ENCODE measurements at regions not wholly inside any gene's neighbourhood (a gene's known extent, or its start where the extent isn't known, plus 50 kb on each side); places are given as distances from the start of the nearest gene placed in this dataset.

- no peaks in the 10 kb centered on the region for H3K9me3 ChIP-seq (ENCODE audit: control insufficient read depth, low read depth, low read length)
- H3K27me3 ChIP-seq (ENCODE audit: control insufficient read depth, extremely low read depth, insufficient read depth, low read length) = no peaks in the 10 kb centered on the region
- peak overlapping the region; percentile 44 for H3K4me2 ChIP-seq (ENCODE audit: control insufficient read depth, extremely low read depth, insufficient read depth, low read depth, low read length)
- no peak overlapping the region for H3K9ac ChIP-seq (ENCODE audit: control insufficient read depth, extremely low read depth, insufficient read depth, low read length)
- H3K27ac ChIP-seq (ENCODE audit: control insufficient read depth, insufficient read depth, low read length) = no peak overlapping the region
- no peaks in the 10 kb centered on the region for H4K20me1 ChIP-seq (ENCODE audit: control insufficient read depth, extremely low read depth, insufficient read depth, low read length)
- no peak for DNase-seq (ENCODE audit: low read depth, low spot score)
- no peak for FAIRE-seq
- peak overlapping the region; percentile 72 for H2AFZ ChIP-seq (ENCODE audit: control insufficient read depth, low read length)
- H3K4me3 ChIP-seq (ENCODE audit: control insufficient read depth in 2 of 3, extremely low read depth in 1 of 3, insufficient read depth in 2 of 3, low read depth in 1 of 3, low read length in 3 of 3) = no peak overlapping the region
- no peaks in the 10 kb centered on the region for H3K79me2 ChIP-seq (ENCODE audit: control insufficient read depth, insufficient read depth, low read length)
- dilution Hi-C loops (cut with MboI; ENCODE audit: extremely low pct_ligation_motif_present, low sequenced_read_pairs) = no loop called here
- no peaks in the 10 kb centered on the region for H3K9me1 ChIP-seq (ENCODE audit: control insufficient read depth, extremely low read depth, insufficient read depth, low read length)
- no peak for TF ChIP-seq CTCF (optimal IDR thresholded peaks at IDR 0.05 in 1 of 3, IDR thresholded peaks at IDR 0.05 in 1 of 3, conservative IDR thresholded peaks at IDR 0.05 in 1 of 3; ENCODE audit: extremely low read depth in 1 of 3, insufficient read depth in 2 of 3, low read length in 3 of 3)
- TF ChIP-seq EZH2 (IDR thresholded peaks at IDR 0.05; ENCODE audit: low read length) = no peak
- no peaks in the 10 kb centered on the region for H3K4me1 ChIP-seq (ENCODE audit: control insufficient read depth, extremely low read depth, insufficient read depth, low read length)
- H3K36me3 ChIP-seq (ENCODE audit: control insufficient read depth in 2 of 2, extremely low read depth in 1 of 2, insufficient read depth in 2 of 2, low read length in 2 of 2) = no peaks in the 10 kb centered on the region
Observed at GRCh38 chr4:132065940-132066495, 1083.1 kb upstream of the PCDH10 start.

GRCh38 chr4:132071815-132072214 is 1077.3 kb upstream of the PCDH10 start:
- no peak for TF ChIP-seq CTCF (optimal IDR thresholded peaks at IDR 0.05 in 1 of 3, IDR thresholded peaks at IDR 0.05 in 1 of 3, conservative IDR thresholded peaks at IDR 0.05 in 1 of 3; ENCODE audit: extremely low read depth in 1 of 3, insufficient read depth in 2 of 3, low read length in 3 of 3)
- no peak for TF ChIP-seq EZH2 (IDR thresholded peaks at IDR 0.05; ENCODE audit: low read length)
- H3K4me2 ChIP-seq (ENCODE audit: control insufficient read depth, extremely low read depth, insufficient read depth, low read depth, low read length) = no peak overlapping the region
- H4K20me1 ChIP-seq (ENCODE audit: control insufficient read depth, extremely low read depth, insufficient read depth, low read length) = no peaks in the 10 kb centered on the region
- no peak overlapping the region for H2AFZ ChIP-seq (ENCODE audit: control insufficient read depth, low read length)
- DNase-seq (ENCODE audit: low read depth, low spot score) (no peak), FAIRE-seq (no peak)
- H3K4me1 ChIP-seq (ENCODE audit: control insufficient read depth, extremely low read depth, insufficient read depth, low read length) = peaks cover 3% of the 10 kb centered on the region
- no peaks in the 10 kb centered on the region for H3K79me2 ChIP-seq (ENCODE audit: control insufficient read depth, insufficient read depth, low read length)
- H3K36me3 ChIP-seq (ENCODE audit: control insufficient read depth in 2 of 2, extremely low read depth in 1 of 2, insufficient read depth in 2 of 2, low read length in 2 of 2) = no peaks in the 10 kb centered on the region
- H3K9me1 ChIP-seq (ENCODE audit: control insufficient read depth, extremely low read depth, insufficient read depth, low read length) = no peaks in the 10 kb centered on the region
- dilution Hi-C loops (cut with MboI; ENCODE audit: extremely low pct_ligation_motif_present, low sequenced_read_pairs) = no loop called here
- no peak overlapping the region for H3K9ac ChIP-seq (ENCODE audit: control insufficient read depth, extremely low read depth, insufficient read depth, low read length)
- H3K9me3 ChIP-seq (ENCODE audit: control insufficient read depth, low read depth, low read length) = no peaks in the 10 kb centered on the region
- no peak overlapping the region for H3K27ac ChIP-seq (ENCODE audit: control insufficient read depth, insufficient read depth, low read length)
- no peak overlapping the region for H3K4me3 ChIP-seq (ENCODE audit: control insufficient read depth in 2 of 3, extremely low read depth in 1 of 3, insufficient read depth in 2 of 3, low read depth in 1 of 3, low read length in 3 of 3)
- H3K27me3 ChIP-seq (ENCODE audit: control insufficient read depth, extremely low read depth, insufficient read depth, low read length) = no peaks in the 10 kb centered on the region
